GM13976 (cell line): ENCODE measurements at regions not wholly inside any gene's neighbourhood (a gene's known extent, or its start where the extent isn't known, plus 50 kb on each side); places are given as distances from the start of the nearest gene placed in this dataset.

Experiments
- DNase-seq: peaks from one replicate; pipeline ENCODE4 v3.0.0; 2012; ENCODE audit warnings: low spot score
- CTCF ChIP-seq: IDR thresholded peaks from 2 replicates; pipeline ENCODE4 v1.5.1; 2012; ENCODE audit warnings: borderline replicate concordance, mild to moderate bottlenecking; ENCODE audit not compliant: insufficient read depth; ENCODE audit errors: extremely low read depth, missing control alignments, control extremely low read depth
- in situ Hi-C: fragments of 300-500 bp; cut with MboI; formaldehyde crosslinking; loops from one replicate; pipeline ENCODE4 v1.12.0; 2022; ENCODE audit warnings: low sequenced_read_pairs, mixed read lengths, inconsistent platforms; ENCODE audit not compliant: unreplicated experiment

- no peak for TF ChIP-seq CTCF
- DNase-seq: no peak
- in situ Hi-C loops: no loop called here
Measured at GRCh38 chr4:67218883-67219282, 326.4 kb downstream of the CENPC start.

DNA sequence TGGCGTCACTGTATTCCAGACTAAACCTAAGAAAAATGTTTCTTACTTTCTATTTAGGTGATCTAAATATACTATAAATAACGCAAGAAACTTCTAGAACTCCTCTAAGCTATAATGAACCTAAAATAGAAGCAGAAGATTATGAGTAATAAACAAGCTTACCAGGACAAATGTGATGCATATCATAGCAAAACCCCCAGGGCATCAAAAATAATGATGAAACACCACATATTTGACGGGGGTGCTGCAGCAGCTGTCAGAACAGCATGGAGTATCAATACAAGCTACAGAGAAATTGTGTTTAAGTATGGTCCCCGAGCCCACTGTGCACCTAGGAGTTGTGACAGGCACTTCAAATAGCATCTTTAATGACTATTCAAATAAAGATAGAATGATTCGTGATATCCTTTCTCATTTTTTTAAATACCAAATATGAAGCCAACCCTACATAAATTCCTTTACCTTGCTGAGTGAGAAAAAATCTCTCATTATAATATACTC, 337.3 kb downstream of the CENPC start:
- no peak for DNase-seq
- in situ Hi-C loops: no loop called here
- no peak for TF ChIP-seq CTCF

GRCh38 chr4:67204441-67204840, 340.9 kb downstream of the CENPC start:
- in situ Hi-C loops: no loop called here
- TF ChIP-seq CTCF: no peak
- no peak for DNase-seq

GRCh38 chr4:67201334-67201733, 344.0 kb downstream of the CENPC start:
- in situ Hi-C loops: no loop called here
- no peak for TF ChIP-seq CTCF
- DNase-seq: no peak

- in situ Hi-C loops: no loop called here
- no peak for TF ChIP-seq CTCF
- DNase-seq: peak; percentile 13
Measured at GRCh38 chr4:67198727-67199126, 346.6 kb downstream of the CENPC start.

GRCh38 chr4:67167849-67168248, 377.5 kb downstream of the CENPC start:
- DNase-seq: no peak
- TF ChIP-seq CTCF: no peak
- in situ Hi-C loops: no loop called here

DNA sequence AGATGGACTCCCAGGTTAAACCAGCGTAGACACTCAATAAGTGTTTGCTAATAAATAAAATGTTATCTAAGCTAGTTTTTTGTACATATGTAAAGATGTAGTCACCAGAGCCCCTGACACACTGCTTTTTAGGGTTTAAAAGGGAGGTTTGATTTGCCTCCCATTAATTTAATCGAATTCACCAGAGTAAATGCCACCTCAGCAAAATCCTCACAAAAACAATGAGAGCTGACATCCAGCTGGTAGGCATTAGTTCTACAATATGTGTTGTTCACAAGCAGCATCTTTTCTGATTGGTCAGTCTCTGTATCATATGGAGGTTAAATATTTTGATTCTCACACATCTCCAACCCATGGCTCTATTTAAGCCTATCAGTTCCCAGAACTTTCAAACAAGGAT, 382.6 kb downstream of the CENPC start:
- no peak for DNase-seq
- TF ChIP-seq CTCF: no peak
- in situ Hi-C loops: no loop called here
